H9 (cell line): ENCODE measurements at regions not wholly inside any gene's neighbourhood (a gene's known extent, or its start where the extent isn't known, plus 50 kb on each side); places are given as distances from the start of the nearest gene placed in this dataset.

Experiments
- DNase-seq: peaks from one replicate; pipeline ENCODE4 v3.0.0-alpha.2; 2017
- H2AFZ ChIP-seq: one replicate; pipeline ENCODE4 v1.6.1; 2013; ENCODE audit warnings: mild to moderate bottlenecking, low read length, control low read depth, moderate library complexity
- H2AK5ac ChIP-seq: 2 replicates; pipeline ENCODE4 v1.6.1; 2013; ENCODE audit warnings: low read length, control low read depth, mixed read lengths; ENCODE audit not compliant: insufficient read length
- H2BK120ac ChIP-seq: one replicate; pipeline ENCODE4 v1.6.1; 2013; ENCODE audit warnings: low read depth, mild to moderate bottlenecking, low read length, control low read depth, inconsistent platforms; ENCODE audit not compliant: poor library complexity, severe bottlenecking
- H2BK12ac ChIP-seq: 2 replicates; pipeline ENCODE4 v1.6.1; 2013; ENCODE audit warnings: low read length, control low read depth, mixed read lengths, low read depth; ENCODE audit not compliant: insufficient read length
- H2BK15ac ChIP-seq: 2 replicates; pipeline ENCODE4 v1.6.1; 2013; ENCODE audit warnings: low read depth, low read length, control low read depth
- H2BK20ac ChIP-seq: one replicate; pipeline ENCODE4 v1.6.1; 2013; ENCODE audit warnings: low read depth, mild to moderate bottlenecking, low read length, control low read depth, inconsistent platforms; ENCODE audit not compliant: poor library complexity, severe bottlenecking
- H2BK5ac ChIP-seq: 2 replicates; pipeline ENCODE4 v1.6.1; 2013; ENCODE audit warnings: low read length, control low read depth, mixed read lengths; ENCODE audit not compliant: insufficient read length
- H3K14ac ChIP-seq: 2 replicates; pipeline ENCODE4 v1.6.1; 2013; ENCODE audit warnings: low read length, control low read depth; ENCODE audit not compliant: insufficient read depth
- H3K18ac ChIP-seq: 2 replicates; pipeline ENCODE4 v1.6.1; 2013; ENCODE audit warnings: low read depth, mild to moderate bottlenecking, mixed read lengths, low read length, control low read depth; ENCODE audit not compliant: insufficient read length
- H3K23ac ChIP-seq: 2 replicates; pipeline ENCODE4 v1.6.1; 2013; ENCODE audit warnings: low read length, control low read depth, mixed read lengths, low read depth; ENCODE audit not compliant: insufficient read length
- H3K23me2 ChIP-seq: 2 replicates; pipeline ENCODE4 v1.6.1; 2013; ENCODE audit warnings: low read depth, mild to moderate bottlenecking, mixed read lengths, low read length, control low read depth; ENCODE audit not compliant: insufficient read length, poor library complexity, severe bottlenecking
- H3K27ac ChIP-seq: 2 replicates; pipeline ENCODE4 v1.5.1; 2013; ENCODE audit warnings: low read length, control low read depth, mixed read lengths, low read depth; ENCODE audit not compliant: insufficient read length
- H3K27me3 ChIP-seq: 2 replicates; pipeline ENCODE4 v1.6.1; 2013; ENCODE audit warnings: low read length, control low read depth, inconsistent platforms; ENCODE audit not compliant: insufficient read depth
- H3K4ac ChIP-seq: 2 replicates; pipeline ENCODE4 v1.6.1; 2013; ENCODE audit warnings: low read depth, mild to moderate bottlenecking, control low read depth, inconsistent platforms, low read length, moderate library complexity
- H3K4me1 ChIP-seq: 2 replicates; pipeline ENCODE4 v1.6.1; 2013; ENCODE audit warnings: low read length, control low read depth, inconsistent platforms; ENCODE audit not compliant: insufficient read depth
- H3K4me2 ChIP-seq: 2 replicates; pipeline ENCODE4 v1.6.1; 2013; ENCODE audit warnings: low read length, control low read depth, mixed read lengths; ENCODE audit not compliant: insufficient read length, insufficient read depth
- H3K56ac ChIP-seq: 2 replicates; pipeline ENCODE4 v1.6.1; 2013; ENCODE audit warnings: low read depth, mild to moderate bottlenecking, mixed read lengths, low read length, control low read depth; ENCODE audit not compliant: insufficient read length
- H3K79me1 ChIP-seq: 2 replicates; pipeline ENCODE4 v1.6.1; 2013; ENCODE audit warnings: low read depth, mild to moderate bottlenecking, moderate library complexity, low read length, control low read depth, inconsistent platforms; ENCODE audit not compliant: insufficient read depth, poor library complexity, severe bottlenecking
- H3K79me2 ChIP-seq: 2 replicates; pipeline ENCODE4 v1.6.1; 2013; ENCODE audit warnings: low read length, control low read depth, inconsistent platforms; ENCODE audit not compliant: insufficient read depth
- H3K9ac ChIP-seq: 2 replicates; pipeline ENCODE4 v1.6.1; 2013; ENCODE audit warnings: low read length, control low read depth, mixed read lengths; ENCODE audit not compliant: insufficient read length; ENCODE audit errors: extremely low read depth
- H3K9me3 ChIP-seq: one replicate; pipeline ENCODE4 v1.6.1; 2013; ENCODE audit warnings: low read depth, low read length, inconsistent platforms; ENCODE audit not compliant: control insufficient read depth
- H3T11ph ChIP-seq: one replicate; pipeline ENCODE4 v1.6.1; 2013; ENCODE audit warnings: mild to moderate bottlenecking, low read length, control low read depth, inconsistent platforms
- H4K20me1 ChIP-seq: one replicate; pipeline ENCODE4 v1.6.1; 2013; ENCODE audit not compliant: control insufficient read depth, insufficient read length, insufficient read depth
- H4K5ac ChIP-seq: 2 replicates; pipeline ENCODE4 v1.6.1; 2013; ENCODE audit warnings: low read depth, mild to moderate bottlenecking, mixed read lengths, low read length, control low read depth; ENCODE audit not compliant: insufficient read length
- H4K8ac ChIP-seq: replicated peaks from 2 replicates; pipeline ENCODE4 v1.6.1; 2013; ENCODE audit warnings: low read length, control low read depth, mixed read lengths, low read depth; ENCODE audit not compliant: insufficient read length
- H4K91ac ChIP-seq: 2 replicates; pipeline ENCODE4 v1.6.1; 2013; ENCODE audit warnings: low read depth, mild to moderate bottlenecking, moderate library complexity, mixed read lengths, low read length, control low read depth; ENCODE audit not compliant: insufficient read length
- H3K27ac Mint-ChIP-seq, 3 experiments: 2 replicates in 2 of 3; 3 replicates in 1 of 3; pipeline ENCODE4 v1.8.0; 2020 to 2021; ENCODE audit warnings: mixed read lengths in 3 of 3, mild to moderate bottlenecking in 1 of 3, moderate library complexity in 1 of 3
- H3K27me3 Mint-ChIP-seq: 2 replicates; pipeline ENCODE4 v1.8.0; 2021; ENCODE audit warnings: low read depth, mild to moderate bottlenecking, moderate library complexity, mixed read lengths
- H3K36me3 Mint-ChIP-seq, 3 experiments: 2 replicates in 2 of 3; 3 replicates in 1 of 3; pipeline ENCODE4 v1.8.0; 2020 to 2021; ENCODE audit warnings: low read depth in 3 of 3, mixed read lengths in 3 of 3; ENCODE audit not compliant: insufficient read depth in 1 of 3
- H3K4me1 Mint-ChIP-seq, 2 experiments: 2 replicates each; pipeline ENCODE4 v1.8.0; 2020; ENCODE audit warnings: mixed read lengths in 2 of 2
- H3K4me3 Mint-ChIP-seq, 2 experiments: 2 replicates in 1 of 2; 3 replicates in 1 of 2; pipeline ENCODE4 v1.8.0; 2020 to 2021; ENCODE audit warnings: mild to moderate bottlenecking in 2 of 2, mixed read lengths in 2 of 2, moderate library complexity in 1 of 2
- H3K9me3 Mint-ChIP-seq, 2 experiments: 2 replicates in 1 of 2; 3 replicates in 1 of 2; pipeline ENCODE4 v1.8.0; 2020; ENCODE audit warnings: mild to moderate bottlenecking in 2 of 2, mixed read lengths in 2 of 2, moderate library complexity in 1 of 2
- CTCF ChIP-seq: fragments of 200-600 bp; sonication (generic); conservative IDR thresholded peaks from 3 replicates; pipeline ENCODE4 v1.8.0; 2021; ENCODE audit warnings: antibody characterized with exemption, mild to moderate bottlenecking
- WGBS: extraction: QIAGEN DNeasy Blood & Tissue Kit; methylation state at CpG from one replicate; pipeline ENCODE4 v1.1.7; 2013; ENCODE audit warnings: missing lambda C conversion rate, low lambda C conversion rate, mixed read lengths; ENCODE audit not compliant: insufficient read length; ENCODE audit errors: extremely low coverage; 5-methylcytosine and 5-hydroxymethylcytosine counted together

DNA sequence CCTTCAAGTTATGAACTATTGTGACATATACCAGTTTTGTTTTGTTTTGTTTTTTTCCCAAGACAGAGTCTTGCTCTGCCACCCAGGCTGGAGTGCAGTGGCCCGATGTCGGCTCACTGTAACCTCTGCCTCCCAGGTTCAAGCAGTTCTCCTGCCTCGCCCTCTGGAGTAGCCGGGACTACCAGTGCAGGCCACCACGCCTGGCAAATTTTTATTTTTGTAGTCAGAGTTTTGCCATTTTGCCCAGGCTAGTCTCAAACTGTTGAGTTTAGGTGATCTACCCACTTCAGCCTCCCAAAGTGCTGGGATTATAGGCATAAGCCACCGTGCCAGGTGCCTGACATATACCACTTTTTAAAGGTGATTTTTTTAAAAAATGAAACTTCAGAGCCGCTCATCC is 74.6 kb downstream of the ARRDC4 start:
- Mint-ChIP-seq H3K4me1 (no peaks in the 10 kb centered on the region), H3K36me3 (no peaks in the 10 kb centered on the region; a peak in 1 of 7 replicates), H3K9me3 (no peaks in the 10 kb centered on the region), H3K27me3 (0 out of 2 replicates have a peak, but pooled peaks cover 2% of the 10 kb centered on the region), H3K27ac (no peak overlapping the region), H3K4me3 (no peak overlapping the region)
- Histone ChIP-seq H3K23me2 (no peaks in the 10 kb centered on the region), H3K4me1 (no peaks in the 10 kb centered on the region), H3K79me2 (no peaks in the 10 kb centered on the region), H2AFZ (no peak overlapping the region), H3T11ph (no peak overlapping the region), H4K91ac (no peak overlapping the region), H4K20me1 (no peaks in the 10 kb centered on the region), H2BK15ac (no peak overlapping the region), H3K4me2 (no peak overlapping the region), H3K14ac (no peak overlapping the region), H2BK12ac (no peak overlapping the region), H3K4ac (no peak overlapping the region), H2AK5ac (no peak overlapping the region), H4K8ac (no peak overlapping the region), H3K9me3 (no peaks in the 10 kb centered on the region), H2BK20ac (no peak overlapping the region), H2BK5ac (no peak overlapping the region), H3K18ac (no peak overlapping the region), H3K27ac (no peak overlapping the region), H3K9ac (no peak overlapping the region), H3K23ac (no peak overlapping the region), H4K5ac (no peak overlapping the region), H3K56ac (no peak overlapping the region), H3K79me1 (no peaks in the 10 kb centered on the region), H3K27me3 (no peaks in the 10 kb centered on the region), H2BK120ac (no peak overlapping the region)
- no CpG with 5 or more reads among the region's 7 CpGs for WGBS
- TF ChIP-seq CTCF = no peak
- no peak for DNase-seq
